Panc1 (cell line): ENCODE measurements at regions not wholly inside any gene's neighbourhood (a gene's known extent, or its start where the extent isn't known, plus 50 kb on each side); places are given as distances from the start of the nearest gene placed in this dataset.

Experiments used
- CTCF ChIP-seq: fragments of 450-650 bp; IDR thresholded peaks from 2 replicates; pipeline ENCODE4 v1.5.1; 2017; ENCODE audit warnings: mild to moderate bottlenecking
- POLR2AphosphoS5 ChIP-seq: IDR thresholded peaks from 2 replicates; pipeline ENCODE4 v1.6.1; 2012; ENCODE audit warnings: mild to moderate bottlenecking, low read depth, low read length, moderate library complexity
- REST ChIP-seq, 2 experiments: IDR thresholded peaks; 2 replicates each; pipeline ENCODE4 v1.6.1; 2011 to 2012; ENCODE audit warnings: low read depth in 2 of 2, control low read depth in 1 of 2, low read length in 1 of 2, mild to moderate bottlenecking in 1 of 2, moderate library complexity in 1 of 2; ENCODE audit not compliant: insufficient read depth in 1 of 2

- TF ChIP-seq CTCF, result no peak
- TF ChIP-seq POLR2AphosphoS5, result no peak
- no peak for TF ChIP-seq REST (IDR thresholded peaks at IDR 0.05; ENCODE audit: insufficient read depth in 1 of 2, low read depth in 2 of 2, low read length in 1 of 2)
These were observed 1863.5 kb downstream of the MRPL39 start for GRCh38 chr21:23743821-23744220.
